Astrocyte (in vitro differentiated cells and primary cell): ENCODE measurements at regions not wholly inside any gene's neighbourhood (a gene's known extent, or its start where the extent isn't known, plus 50 kb on each side); places are given as distances from the start of the nearest gene placed in this dataset.

ENCODE experiments used
- EZH2 ChIP-seq: IDR thresholded peaks from 2 replicates; pipeline ENCODE4 v1.6.1; 2012; ENCODE audit warnings: mild to moderate bottlenecking, low read length, inconsistent platforms; ENCODE audit not compliant: insufficient read depth
- TF ChIP-seq, protein P1 (sequence below): IDR thresholded peaks from 2 replicates; pipeline ENCODE4 v1.5.1; 2011; ENCODE audit warnings: low read depth, mild to moderate bottlenecking, inconsistent platforms, low read length, moderate library complexity; ENCODE audit not compliant: insufficient read depth

DNA sequence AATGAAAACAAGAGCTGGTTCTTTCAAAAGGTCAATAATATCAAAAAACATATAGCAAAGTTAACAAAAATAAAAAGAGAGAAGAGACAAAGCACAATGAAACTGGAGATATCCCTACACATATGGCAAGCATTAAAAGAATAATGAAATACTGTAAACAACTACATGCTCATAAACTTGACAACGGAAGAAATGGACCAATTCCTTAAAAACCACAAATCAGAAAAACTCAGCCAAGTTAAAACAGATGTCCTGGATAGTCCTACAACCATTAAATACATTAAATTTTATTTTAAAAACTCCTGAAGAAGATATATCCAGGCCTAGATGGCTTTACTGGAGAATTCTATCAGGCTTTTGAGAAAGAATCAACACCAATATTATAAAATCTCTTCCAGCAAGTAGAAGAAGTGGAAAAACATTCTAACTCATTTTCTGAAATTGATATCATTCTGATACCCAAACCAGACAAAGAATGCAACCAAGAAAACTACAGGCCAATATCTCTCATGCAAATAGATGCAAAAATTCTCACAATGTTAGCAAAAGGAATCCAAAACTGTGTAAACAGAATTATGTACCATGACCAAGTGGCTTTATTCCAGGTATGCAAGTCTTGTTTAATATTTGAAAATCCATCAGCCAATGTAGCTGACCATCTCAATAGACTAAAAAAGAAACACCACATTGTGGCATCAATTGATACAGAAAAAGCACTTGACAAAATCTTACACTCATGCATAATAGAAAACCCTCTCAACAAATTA lies 56.1 kb upstream of the LRRC7 start:
- TF ChIP-seq, protein P1, sequence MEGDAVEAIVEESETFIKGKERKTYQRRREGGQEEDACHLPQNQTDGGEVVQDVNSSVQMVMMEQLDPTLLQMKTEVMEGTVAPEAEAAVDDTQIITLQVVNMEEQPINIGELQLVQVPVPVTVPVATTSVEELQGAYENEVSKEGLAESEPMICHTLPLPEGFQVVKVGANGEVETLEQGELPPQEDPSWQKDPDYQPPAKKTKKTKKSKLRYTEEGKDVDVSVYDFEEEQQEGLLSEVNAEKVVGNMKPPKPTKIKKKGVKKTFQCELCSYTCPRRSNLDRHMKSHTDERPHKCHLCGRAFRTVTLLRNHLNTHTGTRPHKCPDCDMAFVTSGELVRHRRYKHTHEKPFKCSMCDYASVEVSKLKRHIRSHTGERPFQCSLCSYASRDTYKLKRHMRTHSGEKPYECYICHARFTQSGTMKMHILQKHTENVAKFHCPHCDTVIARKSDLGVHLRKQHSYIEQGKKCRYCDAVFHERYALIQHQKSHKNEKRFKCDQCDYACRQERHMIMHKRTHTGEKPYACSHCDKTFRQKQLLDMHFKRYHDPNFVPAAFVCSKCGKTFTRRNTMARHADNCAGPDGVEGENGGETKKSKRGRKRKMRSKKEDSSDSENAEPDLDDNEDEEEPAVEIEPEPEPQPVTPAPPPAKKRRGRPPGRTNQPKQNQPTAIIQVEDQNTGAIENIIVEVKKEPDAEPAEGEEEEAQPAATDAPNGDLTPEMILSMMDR = no peak
- TF ChIP-seq EZH2 = no peak
